ENCODE measurements at regions not wholly inside any gene's neighbourhood (a gene's known extent, or its start where the extent isn't known, plus 50 kb on each side); places are given as distances from the start of the nearest gene placed in this dataset.

GRCh38 chr13:73517766-73518165, 459.0 kb downstream of the KLF5 start:
- no peak for TF ChIP-seq POLR2AphosphoS5 (IDR thresholded peaks at IDR 0.05; ENCODE audit: low read depth, low read length)

GRCh38 chr13:73516731-73517130, 457.9 kb downstream of the KLF5 start:
- no peak for TF ChIP-seq TAF1 (IDR thresholded peaks at IDR 0.05; ENCODE audit: borderline replicate concordance, insufficient read depth, low read length)
- no peak for TF ChIP-seq FOXP2 (optimal IDR thresholded peaks at IDR 0.05; ENCODE audit: borderline replicate concordance, extremely low read depth, extremely low read length, insufficient read depth)
- no peak for TF ChIP-seq REST (IDR thresholded peaks at IDR 0.05; ENCODE audit: insufficient read depth in 1 of 2, low read depth in 2 of 2, low read length in 2 of 2)
- no peak for TF ChIP-seq SIN3A (IDR thresholded peaks at IDR 0.05; ENCODE audit: borderline replicate concordance, insufficient read depth, low read length)
- TF ChIP-seq POLR2AphosphoS5 (IDR thresholded peaks at IDR 0.05; ENCODE audit: low read depth, low read length) = no peak

- no peak for TF ChIP-seq FOXP2 (optimal IDR thresholded peaks at IDR 0.05; ENCODE audit: borderline replicate concordance, extremely low read depth, extremely low read length, insufficient read depth)
- TF ChIP-seq TAF1 (IDR thresholded peaks at IDR 0.05; ENCODE audit: borderline replicate concordance, insufficient read depth, low read length) = no peak
- no peak for TF ChIP-seq SIN3A (IDR thresholded peaks at IDR 0.05; ENCODE audit: borderline replicate concordance, insufficient read depth, low read length)
- TF ChIP-seq REST (IDR thresholded peaks at IDR 0.05; ENCODE audit: insufficient read depth in 1 of 2, low read depth in 2 of 2, low read length in 2 of 2) = no peak
- TF ChIP-seq POLR2AphosphoS5 (IDR thresholded peaks at IDR 0.05; ENCODE audit: low read depth, low read length) = no peak
These were observed 455.4 kb downstream of the KLF5 start for GRCh38 chr13:73514208-73514607.

GRCh38 chr13:73513751-73514150, 454.9 kb downstream of the KLF5 start:
- no peak for TF ChIP-seq POLR2AphosphoS5 (IDR thresholded peaks at IDR 0.05; ENCODE audit: low read depth, low read length)

GRCh38 chr13:73508841-73509240, 450.0 kb downstream of the KLF5 start:
- TF ChIP-seq POLR2AphosphoS5 (IDR thresholded peaks at IDR 0.05; ENCODE audit: low read depth, low read length) = no peak

- TF ChIP-seq POLR2AphosphoS5 (IDR thresholded peaks at IDR 0.05; ENCODE audit: low read depth, low read length) = no peak
- no peak for TF ChIP-seq REST (IDR thresholded peaks at IDR 0.05; ENCODE audit: insufficient read depth in 1 of 2, low read depth in 2 of 2, low read length in 2 of 2)
- no peak for TF ChIP-seq TAF1 (IDR thresholded peaks at IDR 0.05; ENCODE audit: borderline replicate concordance, insufficient read depth, low read length)
- no peak for TF ChIP-seq FOXP2 (optimal IDR thresholded peaks at IDR 0.05; ENCODE audit: borderline replicate concordance, extremely low read depth, extremely low read length, insufficient read depth)
- TF ChIP-seq SIN3A (IDR thresholded peaks at IDR 0.05; ENCODE audit: borderline replicate concordance, insufficient read depth, low read length) = no peak
These were observed 446.6 kb downstream of the KLF5 start for GRCh38 chr13:73505376-73505890.

GRCh38 chr13:73499695-73500094, 440.9 kb downstream of the KLF5 start:
- TF ChIP-seq TAF1 (IDR thresholded peaks at IDR 0.05; ENCODE audit: borderline replicate concordance, insufficient read depth, low read length) (no peak), POLR2AphosphoS5 (IDR thresholded peaks at IDR 0.05; ENCODE audit: low read depth, low read length) (no peak), FOXP2 (optimal IDR thresholded peaks at IDR 0.05; ENCODE audit: borderline replicate concordance, extremely low read depth, extremely low read length, insufficient read depth) (no peak), REST (IDR thresholded peaks at IDR 0.05; ENCODE audit: insufficient read depth in 1 of 2, low read depth in 2 of 2, low read length in 2 of 2) (no peak), SIN3A (IDR thresholded peaks at IDR 0.05; ENCODE audit: borderline replicate concordance, insufficient read depth, low read length) (no peak)

Data from PFSK-1 (cell line).